ENCODE measurements at regions not wholly inside any gene's neighbourhood (a gene's known extent, or its start where the extent isn't known, plus 50 kb on each side); places are given as distances from the start of the nearest gene placed in this dataset.

DNA sequence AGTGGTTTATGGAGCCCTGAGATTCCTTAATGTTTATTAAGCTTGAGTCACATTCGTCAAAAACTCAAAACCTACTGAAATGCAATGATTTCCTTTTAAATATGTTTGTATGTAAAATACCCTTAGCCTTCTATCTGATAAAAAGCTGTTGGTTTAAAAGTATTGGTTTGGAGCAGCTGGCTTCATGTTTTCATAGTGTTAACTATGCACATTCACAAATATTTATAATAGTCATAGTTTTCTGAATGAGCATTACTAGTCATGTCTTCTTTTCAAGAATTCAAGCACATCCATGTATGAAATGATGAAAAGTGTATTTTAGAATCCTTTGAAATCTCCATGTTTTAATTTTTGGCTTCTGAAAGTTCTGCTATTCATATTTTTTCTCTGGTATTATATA, 558.6 kb downstream of the UTRN start:
- TF ChIP-seq, protein P1, sequence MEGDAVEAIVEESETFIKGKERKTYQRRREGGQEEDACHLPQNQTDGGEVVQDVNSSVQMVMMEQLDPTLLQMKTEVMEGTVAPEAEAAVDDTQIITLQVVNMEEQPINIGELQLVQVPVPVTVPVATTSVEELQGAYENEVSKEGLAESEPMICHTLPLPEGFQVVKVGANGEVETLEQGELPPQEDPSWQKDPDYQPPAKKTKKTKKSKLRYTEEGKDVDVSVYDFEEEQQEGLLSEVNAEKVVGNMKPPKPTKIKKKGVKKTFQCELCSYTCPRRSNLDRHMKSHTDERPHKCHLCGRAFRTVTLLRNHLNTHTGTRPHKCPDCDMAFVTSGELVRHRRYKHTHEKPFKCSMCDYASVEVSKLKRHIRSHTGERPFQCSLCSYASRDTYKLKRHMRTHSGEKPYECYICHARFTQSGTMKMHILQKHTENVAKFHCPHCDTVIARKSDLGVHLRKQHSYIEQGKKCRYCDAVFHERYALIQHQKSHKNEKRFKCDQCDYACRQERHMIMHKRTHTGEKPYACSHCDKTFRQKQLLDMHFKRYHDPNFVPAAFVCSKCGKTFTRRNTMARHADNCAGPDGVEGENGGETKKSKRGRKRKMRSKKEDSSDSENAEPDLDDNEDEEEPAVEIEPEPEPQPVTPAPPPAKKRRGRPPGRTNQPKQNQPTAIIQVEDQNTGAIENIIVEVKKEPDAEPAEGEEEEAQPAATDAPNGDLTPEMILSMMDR (IDR thresholded peaks at IDR 0.05) = no peak
- TF ChIP-seq POLR2A (IDR thresholded peaks at IDR 0.05) = no peak

Measured in suprapubic skin (tissue), 3 donors.